ENCODE measurements at regions not wholly inside any gene's neighbourhood (a gene's known extent, or its start where the extent isn't known, plus 50 kb on each side); places are given as distances from the start of the nearest gene placed in this dataset.

DNA sequence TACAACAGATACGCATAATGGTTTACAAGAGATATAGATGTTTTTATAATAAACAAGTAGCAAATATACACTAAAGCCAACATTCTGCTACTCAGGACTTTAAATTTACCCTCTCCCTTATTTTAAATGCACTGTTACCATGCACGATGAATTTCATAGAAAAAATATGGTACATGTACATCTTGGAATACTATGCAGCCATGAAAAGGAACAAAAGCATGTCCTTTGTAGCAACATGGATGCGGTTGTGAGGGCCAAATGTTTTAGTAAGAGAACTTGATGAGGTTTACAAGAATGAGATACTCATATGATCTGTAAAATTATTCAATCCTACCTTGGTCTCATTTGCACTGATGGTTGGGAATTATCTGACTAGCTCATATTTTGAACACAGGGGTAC lies 769.3 kb downstream of the VGLL3 start:
- DNase-seq (ENCODE audit: low spot score): no peak
- no peaks in the 10 kb centered on the region for H3K79me2 ChIP-seq (ENCODE audit: low read depth)
- Mint-ChIP-seq H3K9me3 (no peaks in the 10 kb centered on the region), H3K4me3 (no peak overlapping the region), H3K27me3 (ENCODE audit: insufficient read depth, low read depth) (no peaks in the 10 kb centered on the region), H3K4me1 (no peaks in the 10 kb centered on the region), H3K27ac (no peak overlapping the region), H3K36me3 (no peaks in the 10 kb centered on the region)
- no peaks in the 10 kb centered on the region for H3K36me3 ChIP-seq
- H3K4me1 ChIP-seq: no peaks in the 10 kb centered on the region
- H3F3A ChIP-seq (ENCODE audit: low read depth): no peaks in the 10 kb centered on the region
- TF ChIP-seq CTCF (IDR thresholded peaks at IDR 0.05) (no peak), EZH2 (IDR thresholded peaks at IDR 0.05) (no peak), EZH2phosphoT487 (IDR thresholded peaks at IDR 0.05) (no peak)
- no peaks in the 10 kb centered on the region for H3K27me3 ChIP-seq
- H3K9me3 ChIP-seq (ENCODE audit: low read depth): no peaks in the 10 kb centered on the region
- H3K27ac ChIP-seq: no peak overlapping the region
- no peak overlapping the region for H3K4me2 ChIP-seq
- no peak overlapping the region for H3K4me3 ChIP-seq
- no peak overlapping the region for H2AFZ ChIP-seq (replicated peaks)
- no peak overlapping the region for H3K9ac ChIP-seq
- H4K20me1 ChIP-seq (ENCODE audit: low read depth): no peaks in the 10 kb centered on the region

DNA sequence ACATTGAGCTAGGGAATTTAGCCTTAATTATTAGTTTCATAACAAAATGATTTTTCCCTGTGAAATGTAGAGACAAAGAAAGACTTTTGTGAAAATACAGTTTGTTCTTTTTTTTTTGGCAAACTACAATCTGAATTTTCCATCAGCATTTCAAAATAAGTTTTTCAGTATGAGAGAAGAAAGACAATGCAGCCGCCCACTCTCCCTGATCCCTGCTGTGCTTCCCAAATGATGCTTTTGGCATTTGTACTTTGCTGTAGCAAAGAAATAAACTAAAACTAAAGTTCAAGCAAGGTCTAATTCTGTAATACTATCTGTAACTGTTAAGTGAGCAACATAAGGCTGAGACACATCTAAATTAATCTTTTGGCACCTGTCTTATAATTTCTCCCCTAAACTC lies 782.2 kb downstream of the VGLL3 start:
- Histone ChIP-seq H3K27me3 (no peaks in the 10 kb centered on the region), H3K4me1 (no peaks in the 10 kb centered on the region), H3F3A (ENCODE audit: low read depth) (no peaks in the 10 kb centered on the region), H3K27ac (no peak overlapping the region), H2AFZ (replicated peaks) (no peak overlapping the region), H4K20me1 (ENCODE audit: low read depth) (no peaks in the 10 kb centered on the region), H3K9me3 (ENCODE audit: low read depth) (no peaks in the 10 kb centered on the region), H3K36me3 (no peaks in the 10 kb centered on the region), H3K4me3 (no peak overlapping the region), H3K79me2 (ENCODE audit: low read depth) (no peaks in the 10 kb centered on the region), H3K4me2 (no peak overlapping the region), H3K9ac (no peak overlapping the region)
- no peak for TF ChIP-seq EZH2 (IDR thresholded peaks at IDR 0.05)
- no peak for TF ChIP-seq CTCF (IDR thresholded peaks at IDR 0.05)
- no peak for TF ChIP-seq EZH2phosphoT487 (IDR thresholded peaks at IDR 0.05)
- no peak overlapping the region for H3K4me3 Mint-ChIP-seq
- H3K27ac Mint-ChIP-seq: no peak overlapping the region
- H3K27me3 Mint-ChIP-seq (ENCODE audit: insufficient read depth, low read depth): no peaks in the 10 kb centered on the region
- H3K4me1 Mint-ChIP-seq: peaks cover 15% of the 10 kb centered on the region
- H3K36me3 Mint-ChIP-seq: no peaks in the 10 kb centered on the region
- no peaks in the 10 kb centered on the region for H3K9me3 Mint-ChIP-seq
- no peak for DNase-seq (ENCODE audit: low spot score)

DNA sequence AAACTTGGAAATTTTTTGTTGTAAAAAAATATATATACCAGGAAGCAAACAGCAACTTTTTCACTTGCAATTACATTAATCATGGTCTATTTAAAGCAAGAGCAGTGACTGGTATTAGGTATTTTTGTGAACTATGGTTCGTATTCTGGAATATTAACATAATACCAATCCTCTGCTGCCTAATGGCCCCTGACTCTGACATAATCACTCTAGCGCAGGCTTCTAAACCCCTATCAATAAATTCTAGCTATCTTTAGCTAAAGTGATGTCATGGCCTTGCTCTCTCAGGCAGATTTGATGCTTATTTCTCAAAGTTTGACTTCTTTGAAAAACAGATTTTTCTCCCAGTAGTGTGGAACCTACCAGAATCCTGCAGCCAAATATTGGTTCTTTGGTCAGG lies 808.3 kb downstream of the VGLL3 start:
- no peak overlapping the region for H3K9ac ChIP-seq
- H2AFZ ChIP-seq (replicated peaks): no peak overlapping the region
- Mint-ChIP-seq H3K27ac (no peak overlapping the region), H3K9me3 (peaks cover 3% of the 10 kb centered on the region), H3K4me1 (peaks cover 10% of the 10 kb centered on the region), H3K36me3 (no peaks in the 10 kb centered on the region), H3K27me3 (ENCODE audit: insufficient read depth, low read depth) (peaks cover 2% of the 10 kb centered on the region), H3K4me3 (no peak overlapping the region)
- H3K4me3 ChIP-seq: no peak overlapping the region
- H3K27me3 ChIP-seq: no peaks in the 10 kb centered on the region
- no peak overlapping the region for H3K4me2 ChIP-seq
- H3K36me3 ChIP-seq: no peaks in the 10 kb centered on the region
- H3K27ac ChIP-seq: no peak overlapping the region
- H4K20me1 ChIP-seq (ENCODE audit: low read depth): no peaks in the 10 kb centered on the region
- H3F3A ChIP-seq (ENCODE audit: low read depth): no peaks in the 10 kb centered on the region
- no peak for DNase-seq (ENCODE audit: low spot score)
- H3K79me2 ChIP-seq (ENCODE audit: low read depth): no peaks in the 10 kb centered on the region
- TF ChIP-seq EZH2phosphoT487 (IDR thresholded peaks at IDR 0.05): no peak
- no peak for TF ChIP-seq EZH2 (IDR thresholded peaks at IDR 0.05)
- no peak for TF ChIP-seq CTCF (IDR thresholded peaks at IDR 0.05)
- no peaks in the 10 kb centered on the region for H3K9me3 ChIP-seq (ENCODE audit: low read depth)
- H3K4me1 ChIP-seq: peaks cover 7% of the 10 kb centered on the region

DNA sequence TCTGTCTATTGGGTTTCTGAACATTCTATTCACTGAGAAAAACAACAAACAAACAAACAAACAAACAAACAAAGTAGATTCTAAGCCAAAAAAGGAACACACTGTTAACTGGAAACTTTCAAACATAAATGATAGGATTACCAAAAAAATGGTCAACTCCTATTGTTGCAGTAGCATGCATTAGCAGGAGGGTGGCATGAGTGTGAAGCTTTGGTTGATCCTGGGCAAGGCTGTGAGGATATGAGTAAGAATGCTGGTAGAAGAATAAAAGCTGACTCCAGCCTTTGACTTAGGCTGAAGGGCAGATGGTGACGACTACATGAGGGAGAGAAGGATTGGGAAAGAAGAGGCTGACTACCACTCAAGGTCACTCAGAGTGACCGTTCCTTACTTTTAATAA lies 810.3 kb downstream of the VGLL3 start:
- peak; percentile 39 for DNase-seq (ENCODE audit: low spot score)
- H3K4me2 ChIP-seq: no peak overlapping the region
- H3K36me3 ChIP-seq: no peaks in the 10 kb centered on the region
- Mint-ChIP-seq H3K27ac (peak overlapping the region; percentile 9), H3K9me3 (peaks cover 3% of the 10 kb centered on the region), H3K36me3 (no peaks in the 10 kb centered on the region), H3K4me3 (no peak overlapping the region), H3K27me3 (ENCODE audit: insufficient read depth, low read depth) (peaks cover 2% of the 10 kb centered on the region), H3K4me1 (peaks cover 19% of the 10 kb centered on the region)
- no peaks in the 10 kb centered on the region for H3K9me3 ChIP-seq (ENCODE audit: low read depth)
- H3F3A ChIP-seq (ENCODE audit: low read depth): peaks cover 6% of the 10 kb centered on the region
- no peaks in the 10 kb centered on the region for H3K27me3 ChIP-seq
- H2AFZ ChIP-seq (replicated peaks): no peak overlapping the region
- no peaks in the 10 kb centered on the region for H3K79me2 ChIP-seq (ENCODE audit: low read depth)
- no peak overlapping the region for H3K9ac ChIP-seq
- TF ChIP-seq EZH2 (IDR thresholded peaks at IDR 0.05) (no peak), CTCF (IDR thresholded peaks at IDR 0.05) (peak; percentile 30), EZH2phosphoT487 (IDR thresholded peaks at IDR 0.05) (no peak)
- H3K27ac ChIP-seq: no peak overlapping the region
- no peaks in the 10 kb centered on the region for H4K20me1 ChIP-seq (ENCODE audit: low read depth)
- H3K4me3 ChIP-seq: no peak overlapping the region
- peaks cover 15% of the 10 kb centered on the region for H3K4me1 ChIP-seq
